Suprapubic skin (tissue), 4 donors: ENCODE measurements at regions not wholly inside any gene's neighbourhood (a gene's known extent, or its start where the extent isn't known, plus 50 kb on each side); places are given as distances from the start of the nearest gene placed in this dataset.

Source experiments
- DNase-seq, 2 donors: peaks; one replicate each; pipeline ENCODE4 v3.0.0-alpha.2; 2019; ENCODE audit warnings: low spot score in 2 of 2
- H3K27ac ChIP-seq: fragments of 200-600 bp; sonication (generic); one replicate; pipeline ENCODE4 v1.5.1; 2019
- H3K27me3 ChIP-seq: fragments of 200-600 bp; sonication (generic); one replicate; pipeline ENCODE4 v1.5.1; 2019
- H3K36me3 ChIP-seq: fragments of 200-600 bp; sonication (generic); one replicate; pipeline ENCODE4 v1.5.1; 2019
- H3K4me1 ChIP-seq: fragments of 200-600 bp; sonication (generic); one replicate; pipeline ENCODE4 v1.5.1; 2019
- H3K4me3 ChIP-seq: fragments of 200-600 bp; sonication (generic); one replicate; pipeline ENCODE4 v1.5.1; 2019; ENCODE audit warnings: mild to moderate bottlenecking
- H3K9me3 ChIP-seq: fragments of 200-600 bp; sonication (generic); one replicate; pipeline ENCODE4 v1.5.1; 2019
- CTCF ChIP-seq, 2 donors: fragments of 200-600 bp in 1 of 2; fragments of 450-650 bp in 1 of 2; sonication (generic) in 1 of 2; IDR thresholded peaks; one replicate each; pipeline ENCODE4 v1.5.1; 2016 to 2019; ENCODE audit warnings: antibody characterized with exemption in 2 of 2, mild to moderate bottlenecking in 1 of 2, moderate library complexity in 1 of 2
- EP300 ChIP-seq: sonication (generic); formaldehyde crosslinking; IDR thresholded peaks from one replicate; pipeline ENCODE4 v1.6.1; 2017; ENCODE audit warnings: antibody characterized with exemption
- POLR2A ChIP-seq, 2 donors: fragments of 450-650 bp; IDR thresholded peaks; one replicate each; pipeline ENCODE4 v1.6.1; 2017; ENCODE audit warnings: antibody characterized with exemption in 2 of 2, mild to moderate bottlenecking in 2 of 2, moderate library complexity in 2 of 2
- POLR2AphosphoS5 ChIP-seq, 3 donors: sonication (generic); formaldehyde crosslinking; IDR thresholded peaks; one replicate each; pipeline ENCODE4 v1.6.1; 2017; ENCODE audit warnings: antibody characterized with exemption in 3 of 3
- WGBS: methylation state at CpG from one replicate; pipeline ENCODE4 v1.1.5; 2018; 5-methylcytosine and 5-hydroxymethylcytosine counted together

- DNase-seq, result no peak
- Histone ChIP-seq H3K9me3 (no peaks in the 10 kb centered on the region), H3K4me1 (no peaks in the 10 kb centered on the region), H3K4me3 (no peak overlapping the region), H3K36me3 (peaks cover 42% of the 10 kb centered on the region), H3K27me3 (no peaks in the 10 kb centered on the region), H3K27ac (no peak overlapping the region)
- TF ChIP-seq EP300 (no peak), CTCF (IDR thresholded peaks at IDR 0.05) (no peak), POLR2AphosphoS5 (IDR thresholded peaks at IDR 0.05) (no peak), POLR2A (IDR thresholded peaks at IDR 0.05) (no peak)
- WGBS, result 95% methylated on average over 15 of the region's 15 CpGs
Measured at GRCh38 chr2:120990451-120990871, 254.8 kb downstream of the GLI2 start.

GRCh38 chr2:120991441-120991840 lies 255.8 kb downstream of the GLI2 start:
- TF ChIP-seq POLR2AphosphoS5 (IDR thresholded peaks at IDR 0.05), result no peak
- no peak for TF ChIP-seq EP300
- no peak for TF ChIP-seq CTCF (IDR thresholded peaks at IDR 0.05)
- WGBS, result 78% methylated on average over 11 of the region's 11 CpGs
- Histone ChIP-seq H3K27ac (no peak overlapping the region), H3K36me3 (peaks cover 33% of the 10 kb centered on the region), H3K27me3 (no peaks in the 10 kb centered on the region), H3K4me1 (no peaks in the 10 kb centered on the region), H3K4me3 (no peak overlapping the region), H3K9me3 (no peaks in the 10 kb centered on the region)
- no peak for DNase-seq

GRCh38 chr2:120992791-120993555 lies 257.3 kb downstream of the GLI2 start:
- no peak for TF ChIP-seq EP300
- TF ChIP-seq CTCF (IDR thresholded peaks at IDR 0.05), result no peak
- no peak for TF ChIP-seq POLR2A (IDR thresholded peaks at IDR 0.05)
- no peak for TF ChIP-seq POLR2AphosphoS5 (IDR thresholded peaks at IDR 0.05)
- no peak for DNase-seq
- H3K27me3 ChIP-seq, result no peaks in the 10 kb centered on the region

GRCh38 chr2:120993661-120994060 lies 258.0 kb downstream of the GLI2 start:
- H3K36me3 ChIP-seq, result peaks cover 14% of the 10 kb centered on the region
- no peaks in the 10 kb centered on the region for H3K9me3 ChIP-seq
- H3K4me3 ChIP-seq, result no peak overlapping the region
- TF ChIP-seq POLR2A (IDR thresholded peaks at IDR 0.05), result no peak
- TF ChIP-seq POLR2AphosphoS5 (IDR thresholded peaks at IDR 0.05), result no peak
- no peak for TF ChIP-seq EP300
- no peak for TF ChIP-seq CTCF (IDR thresholded peaks at IDR 0.05)
- H3K4me1 ChIP-seq, result no peaks in the 10 kb centered on the region
- no peak for DNase-seq
- no peak overlapping the region for H3K27ac ChIP-seq
- WGBS, result 81% methylated on average over 7 of the region's 9 CpGs
- H3K27me3 ChIP-seq, result no peaks in the 10 kb centered on the region

More at GRCh38 chr2:120992791-120993555, 257.3 kb downstream of the GLI2 start:
- WGBS, result 81% methylated on average over 9 of the region's 11 CpGs
- Histone ChIP-seq H3K4me3 (no peak overlapping the region), H3K9me3 (no peaks in the 10 kb centered on the region), H3K27ac (no peak overlapping the region), H3K4me1 (no peaks in the 10 kb centered on the region), H3K36me3 (peaks cover 21% of the 10 kb centered on the region)

GRCh38 chr2:120994301-120994995 lies 258.8 kb downstream of the GLI2 start:
- no peak for DNase-seq
- Histone ChIP-seq H3K36me3 (peaks cover 6% of the 10 kb centered on the region), H3K27me3 (no peaks in the 10 kb centered on the region), H3K27ac (no peak overlapping the region), H3K4me3 (no peak overlapping the region), H3K9me3 (no peaks in the 10 kb centered on the region), H3K4me1 (no peaks in the 10 kb centered on the region)
- TF ChIP-seq EP300 (no peak), CTCF (IDR thresholded peaks at IDR 0.05) (no peak), POLR2A (IDR thresholded peaks at IDR 0.05) (no peak), POLR2AphosphoS5 (IDR thresholded peaks at IDR 0.05) (no peak)
- WGBS, result 90% methylated on average over 14 of the region's 14 CpGs
